ENCODE measurements at regions not wholly inside any gene's neighbourhood (a gene's known extent, or its start where the extent isn't known, plus 50 kb on each side); places are given as distances from the start of the nearest gene placed in this dataset.
"Not testable (repeated sequence)": the region's sequence is repeated elsewhere in the genome, so short reads cannot be mapped to it uniquely, and the experiment has no call there.

GRCh38 chr5:50590444-50591189 lies 75.8 kb upstream of the PARP8 start:
- FAIRE-seq, result not testable (repeated sequence)

GRCh38 chr5:50591338-50591737 lies 75.1 kb upstream of the PARP8 start:
- FAIRE-seq, result not testable (repeated sequence)

GRCh38 chr5:50593681-50594080 lies 72.8 kb upstream of the PARP8 start:
- FAIRE-seq, result no peak

GRCh38 chr5:50595199-50595598 lies 71.2 kb upstream of the PARP8 start:
- no peak for FAIRE-seq

- not testable (repeated sequence) for FAIRE-seq
Observed at GRCh38 chr5:50601576-50601975, 64.9 kb upstream of the PARP8 start.

- no peak for FAIRE-seq
Observed at GRCh38 chr5:50606179-50606578, 60.3 kb upstream of the PARP8 start.

GRCh38 chr5:50607456-50607855 lies 59.0 kb upstream of the PARP8 start:
- FAIRE-seq, result not testable (repeated sequence)

GRCh38 chr5:50607953-50608705 lies 58.3 kb upstream of the PARP8 start:
- FAIRE-seq, result not testable (repeated sequence)

GRCh38 chr5:50613057-50613456 lies 53.4 kb upstream of the PARP8 start:
- not testable (repeated sequence) for FAIRE-seq

Measured in TTC549 (cell line).